Stimulated activated naive CD8-positive, alpha-beta T cell treated with anti-CD3 and anti-CD28 coated beads, Interleukin-15, Interleukin-2, amounts not matched to agents 100 U/mL and 50 U/mL, for 24 hours (primary cell): ENCODE measurements at regions not wholly inside any gene's neighbourhood (a gene's known extent, or its start where the extent isn't known, plus 50 kb on each side); places are given as distances from the start of the nearest gene placed in this dataset.

ENCODE experiments used
- ATAC-seq: fragments of 150-1000 bp; cut with Tn5 transposase; one replicate; pipeline ENCODE4 v1.10.0; 2021
- DNase-seq: peaks from one replicate; pipeline ENCODE4 v3.0.0; 2021

DNA sequence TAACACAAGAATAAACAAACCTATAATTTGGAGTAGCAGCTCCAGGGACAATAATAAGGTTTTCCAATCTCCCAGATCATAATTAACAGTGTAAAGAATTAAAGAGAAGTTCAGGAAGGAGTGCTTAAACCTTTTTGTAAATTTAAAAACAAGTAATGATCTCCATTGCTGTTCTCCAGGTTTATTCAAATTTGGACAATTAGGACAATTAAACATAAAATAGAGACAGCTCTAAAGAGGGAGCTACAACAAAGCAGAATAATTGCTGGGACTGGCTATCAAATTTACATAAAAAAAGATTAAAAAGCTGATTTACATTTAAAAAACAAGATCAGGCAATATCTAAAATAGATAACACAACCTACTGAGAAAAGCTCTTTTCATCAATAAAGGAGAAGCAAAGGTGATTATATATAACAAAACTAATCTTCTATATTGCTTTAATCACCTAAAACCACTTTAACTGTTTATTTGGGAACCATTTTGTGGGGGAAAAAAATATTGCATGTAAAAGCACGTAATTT, 80.1 kb upstream of the CREB1 start:
- no peak for DNase-seq
- no peak for ATAC-seq

DNA sequence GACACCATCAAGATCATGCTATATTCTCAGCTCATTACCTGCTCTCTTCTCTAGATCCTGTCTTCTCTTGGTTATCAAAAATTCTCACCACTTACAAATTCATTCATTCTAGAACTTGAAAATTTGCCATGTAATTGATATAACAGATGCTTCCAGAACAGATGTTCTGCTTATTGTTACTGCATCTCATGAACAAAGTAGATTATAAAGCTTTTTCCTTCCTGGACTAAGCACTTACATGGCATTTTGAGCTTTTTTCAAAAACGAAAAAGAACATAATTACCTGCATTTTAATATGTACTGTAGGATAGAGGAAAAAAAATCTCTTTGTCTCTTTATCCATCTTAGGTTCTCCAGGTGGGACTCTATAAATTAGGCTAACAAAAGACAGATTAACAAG, 79.6 kb upstream of the CREB1 start:
- DNase-seq, result no peak

DNA sequence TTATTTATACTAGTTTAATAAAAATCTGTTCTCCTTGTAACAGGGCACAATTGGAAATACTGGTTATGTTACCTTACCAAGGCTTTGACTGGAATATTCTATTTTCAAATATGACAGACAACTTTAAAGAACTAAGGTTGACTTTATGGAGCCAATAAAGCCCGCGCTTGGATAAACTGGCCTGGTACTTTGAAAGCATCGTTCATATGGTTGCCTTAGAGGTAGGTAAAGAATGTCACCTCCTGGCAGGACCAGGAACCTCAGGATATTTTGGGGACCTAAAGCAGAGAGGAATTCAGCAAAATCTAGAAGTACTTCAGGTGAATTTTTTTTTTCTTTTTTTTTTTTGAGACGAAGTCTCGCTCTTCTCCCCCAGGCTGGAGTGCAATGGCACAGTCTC, 71.2 kb upstream of the CREB1 start:
- ATAC-seq (no peak), DNase-seq (no peak)

More for the DNA sequence above, 79.6 kb upstream of the CREB1 start:
- ATAC-seq, result no peak

DNA sequence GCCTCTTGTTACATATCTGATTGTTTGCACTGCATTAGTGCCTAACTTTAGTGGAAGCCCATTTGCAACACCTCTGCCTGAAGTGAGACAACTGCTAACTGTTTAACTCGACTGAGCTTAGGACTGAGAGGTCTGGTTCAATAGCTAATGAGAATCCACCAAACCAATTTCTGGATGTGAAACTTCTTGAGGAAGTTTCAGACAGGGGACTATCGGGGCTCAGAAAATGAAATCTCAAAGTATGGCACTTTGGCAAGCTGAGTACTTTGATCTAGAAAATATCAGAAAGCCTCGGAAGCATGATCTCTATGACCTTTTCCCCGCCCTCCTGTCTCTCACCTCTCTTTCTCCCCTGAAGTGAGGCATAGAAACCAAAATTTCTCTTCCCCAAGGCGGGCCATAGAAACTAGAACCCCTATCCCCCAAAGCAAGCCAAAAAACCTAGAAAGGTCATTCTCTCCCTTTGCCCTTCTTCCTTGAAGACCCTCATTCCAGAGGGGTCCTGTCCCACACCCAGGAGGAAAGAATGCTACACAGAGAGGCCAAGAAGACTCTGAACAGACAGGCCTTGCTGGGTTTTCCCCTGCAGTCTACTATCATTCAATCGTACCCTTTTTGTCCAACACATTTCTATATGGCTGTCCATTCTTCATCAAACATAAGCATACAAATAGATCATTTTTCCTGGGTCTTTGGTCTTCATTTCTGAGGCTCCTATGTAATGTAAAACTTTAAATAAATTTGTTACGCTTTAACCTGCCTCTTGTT, 69.6 kb upstream of the CREB1 start:
- no peak for DNase-seq
- ATAC-seq, result peak; percentile 68

DNA sequence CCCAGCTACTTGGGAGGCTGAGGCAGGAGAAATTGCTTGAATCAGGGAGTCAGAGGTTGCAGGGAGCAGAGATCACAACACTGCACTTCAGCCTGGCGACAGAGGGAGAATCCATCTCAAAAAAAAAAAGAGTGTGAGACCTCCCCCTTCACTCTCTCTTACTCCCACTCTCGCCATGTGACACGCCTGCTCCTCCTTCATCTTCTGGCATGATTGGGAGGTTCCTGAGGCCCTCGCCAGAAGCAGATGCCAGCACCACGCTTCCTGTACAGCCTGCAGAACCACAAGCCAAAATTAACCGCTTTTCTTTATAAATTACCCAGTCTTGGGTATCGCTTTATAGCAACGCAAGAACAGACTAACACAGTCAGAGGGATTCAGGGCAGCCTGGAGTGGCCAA, 66.3 kb upstream of the CREB1 start:
- ATAC-seq (peak; percentile 19), DNase-seq (no peak)

DNA sequence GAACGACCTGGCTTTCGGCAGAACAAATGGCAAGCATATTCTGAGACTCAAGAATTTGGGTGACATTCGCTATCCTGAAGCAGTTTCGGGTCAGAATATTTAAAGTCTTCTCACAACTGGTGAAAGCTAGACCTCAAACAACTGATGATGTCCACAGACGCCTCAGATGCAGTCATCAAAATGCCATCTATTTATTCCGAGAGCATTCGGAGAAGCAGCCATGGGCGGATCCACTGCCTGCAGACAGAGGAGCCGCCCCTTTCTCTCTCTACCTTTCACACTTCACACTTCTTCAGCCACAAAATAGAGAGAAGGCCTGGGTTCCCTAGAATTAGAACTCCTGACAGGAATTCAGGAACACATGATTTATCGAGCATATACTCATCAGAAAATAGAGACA, 65.8 kb upstream of the CREB1 start:
- ATAC-seq (no peak), DNase-seq (no peak)

DNA sequence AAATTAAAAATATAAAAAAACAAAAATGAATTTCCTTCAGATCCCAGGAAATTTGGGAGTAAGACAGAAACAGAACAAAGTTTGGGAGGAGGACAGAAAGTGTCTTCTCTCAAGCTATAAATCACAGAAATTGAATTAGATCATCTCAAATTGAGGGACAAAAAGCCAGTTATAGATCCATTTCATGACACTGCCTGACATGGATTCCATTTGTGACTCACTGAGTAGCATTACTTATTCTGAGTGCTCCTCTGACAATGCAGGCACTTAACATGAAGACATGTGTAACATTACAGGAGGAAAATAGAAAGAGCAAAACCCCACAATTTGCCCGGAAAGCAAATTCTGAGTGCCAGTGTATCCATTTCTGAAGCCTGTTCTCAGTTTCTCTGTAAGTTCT, 63.9 kb upstream of the CREB1 start:
- no peak for DNase-seq

DNA sequence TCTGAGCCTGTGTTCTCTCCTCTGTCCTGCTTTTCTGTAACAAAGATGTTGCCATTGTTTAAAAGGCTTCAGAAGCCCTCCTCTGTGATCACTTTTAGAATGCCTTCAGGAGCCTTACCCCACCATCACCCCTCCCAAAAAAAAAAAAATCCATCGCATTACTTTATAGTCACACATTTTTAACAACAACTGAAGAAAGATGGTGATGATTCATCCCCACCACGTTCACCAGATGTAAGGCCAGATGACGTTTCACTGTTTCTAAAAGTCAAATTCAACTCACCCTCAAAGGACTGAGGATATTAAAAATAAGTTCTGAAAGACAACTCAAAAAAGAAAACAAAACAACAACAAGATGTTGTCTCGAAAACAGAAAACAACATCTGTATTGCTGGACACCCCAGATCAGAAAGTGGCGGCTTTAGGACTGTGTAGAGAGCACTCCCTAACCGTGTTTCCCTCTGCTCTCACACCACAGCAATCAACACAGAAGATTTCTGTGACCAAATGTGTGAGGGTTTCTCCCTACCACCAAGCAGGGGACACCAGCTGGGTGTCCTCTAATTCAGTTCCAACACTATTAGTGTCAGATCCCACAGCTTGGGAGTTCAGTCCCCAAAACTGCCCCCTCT, 61.9 kb upstream of the CREB1 start:
- DNase-seq (no peak), ATAC-seq (peak; percentile 70)

More for the DNA sequence above, 63.9 kb upstream of the CREB1 start:
- no peak for ATAC-seq

DNA sequence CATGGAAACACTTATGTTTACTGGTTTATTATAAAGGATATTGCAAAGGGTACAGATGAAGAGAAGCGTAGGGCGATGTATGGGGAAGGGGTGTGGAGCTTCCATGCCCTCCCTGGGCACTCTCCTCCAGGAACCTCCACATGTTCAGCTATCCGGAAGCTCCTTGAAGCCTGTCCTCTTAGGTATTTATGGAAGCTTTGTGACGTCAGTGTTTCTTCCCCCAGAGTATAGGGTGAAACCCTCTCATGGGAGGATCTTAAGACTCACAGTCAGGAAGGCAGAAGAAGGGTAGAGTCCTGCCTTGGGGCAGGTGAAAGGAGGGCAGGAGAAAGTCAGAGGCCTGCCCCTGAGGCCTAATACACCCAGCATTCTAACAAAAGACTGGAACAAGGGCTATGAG, 61.3 kb upstream of the CREB1 start:
- DNase-seq (no peak), ATAC-seq (no peak)

DNA sequence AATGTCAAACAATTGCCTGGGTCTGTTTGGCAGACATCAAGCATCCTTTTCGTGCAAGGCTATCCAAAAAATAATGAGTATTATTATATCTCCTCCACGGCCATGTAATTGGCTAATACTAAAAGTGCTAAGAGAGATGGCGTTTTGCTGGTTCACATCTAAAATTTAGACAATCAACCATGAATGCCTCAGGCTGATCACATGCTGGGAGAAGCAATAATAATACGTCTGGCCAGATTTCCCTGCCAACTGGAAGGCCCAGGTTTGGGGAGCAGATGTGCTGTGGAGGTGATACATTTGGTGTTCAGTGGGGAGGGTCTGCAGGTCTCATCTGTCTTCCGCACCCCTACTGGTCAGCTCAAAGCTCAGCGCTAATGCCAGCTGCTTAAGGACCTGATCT, 60.3 kb upstream of the CREB1 start:
- DNase-seq, result no peak

DNA sequence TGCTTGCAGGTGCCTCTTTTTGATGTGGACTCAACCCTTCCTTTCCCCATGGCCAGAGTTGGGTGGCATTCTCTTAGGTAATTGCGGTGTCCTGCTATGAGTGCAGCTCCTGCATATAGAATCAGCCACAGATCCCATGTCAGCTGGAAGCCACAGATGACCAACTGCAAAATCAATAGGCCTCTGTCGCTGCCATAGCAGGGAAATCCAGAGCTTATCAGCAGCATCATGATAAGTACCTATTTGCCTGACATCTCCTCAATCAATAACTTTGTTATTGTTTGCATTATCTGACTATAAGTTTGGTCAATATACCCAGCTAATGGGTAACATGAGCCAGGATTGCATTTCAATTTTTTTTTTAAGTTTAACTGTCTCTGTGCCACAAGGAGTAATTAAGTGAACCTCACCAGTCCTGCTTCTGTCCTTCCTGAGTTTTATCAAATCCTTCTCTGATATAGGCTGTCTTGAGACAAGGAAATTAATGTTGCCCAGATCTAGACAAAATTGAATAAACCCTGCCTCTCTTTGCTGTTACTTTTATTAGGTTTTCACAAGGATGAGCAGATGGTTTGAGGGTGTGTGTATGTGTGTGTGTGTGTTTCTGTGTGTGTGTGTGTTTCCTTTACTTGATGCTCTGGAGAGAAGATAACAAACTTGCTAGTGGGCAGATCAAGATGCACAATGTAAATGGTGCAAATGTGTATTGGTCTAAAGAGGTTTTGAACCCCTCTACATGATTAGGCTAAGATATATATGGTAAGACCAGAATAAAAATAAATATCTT, 59.6 kb upstream of the CREB1 start:
- no peak for DNase-seq
- ATAC-seq, result no peak

More for the DNA sequence above, 60.3 kb upstream of the CREB1 start:
- no peak for ATAC-seq

DNA sequence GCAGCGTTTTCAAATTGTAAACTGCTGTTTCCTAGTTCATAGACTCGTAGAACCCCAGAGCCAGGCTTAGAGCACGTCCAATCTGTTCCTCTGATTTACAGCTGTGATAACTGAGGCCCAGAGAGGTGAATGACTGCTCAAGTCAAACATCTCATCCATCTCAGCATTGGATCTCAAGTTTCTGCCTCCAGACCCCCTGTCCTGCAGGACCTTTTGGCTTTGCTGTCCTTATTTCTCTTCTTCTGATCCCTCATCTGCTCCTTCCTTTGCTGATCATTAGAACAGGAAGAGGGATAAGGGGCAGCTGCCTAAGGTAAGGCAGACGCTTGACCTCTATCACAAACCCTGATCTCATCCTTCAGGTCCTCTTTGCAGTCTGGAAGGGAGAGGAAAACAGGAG, 58.5 kb upstream of the CREB1 start:
- ATAC-seq, result no peak
- DNase-seq, result no peak

DNA sequence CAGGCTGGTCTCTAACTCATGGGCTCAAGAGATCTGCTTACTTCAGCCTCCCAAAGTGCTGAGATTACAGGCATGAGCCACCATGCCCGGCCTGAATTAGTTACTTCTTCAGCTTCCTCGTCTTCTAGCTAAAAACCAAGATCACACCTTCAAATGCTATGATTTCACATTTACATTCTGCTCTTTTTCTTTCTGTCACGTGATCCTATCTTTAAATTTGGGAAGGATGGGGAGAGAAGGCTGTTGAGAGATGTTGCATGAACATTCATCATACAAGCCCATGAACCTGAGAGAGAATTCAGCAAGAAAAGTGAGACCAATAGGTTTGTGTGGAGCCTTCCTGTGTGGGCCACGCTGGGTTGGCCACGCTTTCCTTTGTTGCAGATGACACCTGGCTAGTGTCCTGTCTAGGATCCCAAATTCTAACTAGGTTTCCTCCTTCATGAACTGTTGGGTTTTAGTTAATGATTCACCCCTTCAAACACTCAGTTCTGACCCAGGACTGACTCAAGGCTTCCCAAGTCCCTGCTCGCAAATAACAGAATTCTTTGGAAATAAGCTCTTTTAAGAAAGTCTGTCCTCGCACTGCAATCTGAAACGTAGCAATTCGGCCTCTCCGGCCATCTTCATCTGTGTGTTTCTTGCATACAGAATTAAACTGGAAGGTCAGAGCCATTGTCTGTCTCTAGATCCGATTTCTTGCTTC, 57.3 kb upstream of the CREB1 start:
- no peak for ATAC-seq
- DNase-seq, result no peak

DNA sequence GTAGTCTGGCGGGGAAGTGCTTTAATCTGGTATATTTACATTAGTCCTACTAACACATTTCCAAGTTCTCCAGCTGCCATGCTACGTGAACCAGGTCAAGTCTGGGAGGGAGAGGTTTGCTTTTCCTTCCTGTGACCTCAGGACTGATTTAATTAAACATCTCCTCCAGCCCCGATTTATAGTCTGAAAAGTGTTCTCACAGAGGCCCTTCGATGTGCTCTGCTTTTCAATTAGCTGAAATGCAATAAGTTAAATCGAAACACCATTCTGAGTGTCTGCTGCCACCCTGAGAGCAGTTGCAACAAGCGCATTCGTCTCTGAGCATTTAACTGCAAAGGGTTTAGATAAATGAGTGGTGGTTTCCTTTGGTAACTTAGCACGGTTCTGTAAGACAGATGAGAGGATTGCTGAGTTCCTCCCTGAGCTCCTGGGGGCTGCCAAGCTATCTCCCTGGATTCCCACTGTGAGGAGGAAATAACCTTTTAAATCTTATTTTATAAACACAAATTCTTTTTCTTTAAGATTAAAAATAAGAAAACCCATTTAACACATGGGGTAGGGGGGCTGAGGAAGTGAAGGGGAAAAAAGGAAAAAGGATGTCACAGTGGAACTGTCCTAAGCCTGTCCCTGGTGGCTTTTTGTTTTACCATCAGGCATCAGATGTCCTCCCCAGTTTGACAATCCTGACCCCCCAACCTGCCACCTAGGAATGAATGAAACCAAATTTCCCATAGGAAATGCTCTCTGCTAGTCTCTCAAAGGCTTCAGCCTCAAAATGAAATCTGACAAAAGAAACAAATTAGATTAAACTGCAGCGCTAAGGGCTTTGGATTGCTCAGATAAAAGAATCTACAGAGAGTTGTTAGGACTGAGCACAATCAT, 56.5 kb upstream of the CREB1 start:
- ATAC-seq, result peak; percentile 84
- DNase-seq, result no peak

DNA sequence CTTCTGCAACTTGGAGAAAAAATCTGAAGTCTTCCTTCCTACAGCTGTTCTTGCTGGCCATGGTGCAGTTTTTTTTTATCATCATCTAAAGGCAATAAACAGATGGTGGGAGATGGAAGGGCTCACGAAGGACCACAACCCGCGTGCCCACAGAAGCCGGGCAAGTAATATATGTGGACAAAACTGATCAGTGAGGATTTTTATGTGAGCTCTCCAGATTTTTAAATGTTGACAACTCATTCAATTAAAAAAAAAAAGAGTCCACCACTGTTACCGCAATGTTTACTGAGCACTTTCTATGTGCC, 55.9 kb upstream of the CREB1 start:
- DNase-seq (no peak), ATAC-seq (no peak)

DNA sequence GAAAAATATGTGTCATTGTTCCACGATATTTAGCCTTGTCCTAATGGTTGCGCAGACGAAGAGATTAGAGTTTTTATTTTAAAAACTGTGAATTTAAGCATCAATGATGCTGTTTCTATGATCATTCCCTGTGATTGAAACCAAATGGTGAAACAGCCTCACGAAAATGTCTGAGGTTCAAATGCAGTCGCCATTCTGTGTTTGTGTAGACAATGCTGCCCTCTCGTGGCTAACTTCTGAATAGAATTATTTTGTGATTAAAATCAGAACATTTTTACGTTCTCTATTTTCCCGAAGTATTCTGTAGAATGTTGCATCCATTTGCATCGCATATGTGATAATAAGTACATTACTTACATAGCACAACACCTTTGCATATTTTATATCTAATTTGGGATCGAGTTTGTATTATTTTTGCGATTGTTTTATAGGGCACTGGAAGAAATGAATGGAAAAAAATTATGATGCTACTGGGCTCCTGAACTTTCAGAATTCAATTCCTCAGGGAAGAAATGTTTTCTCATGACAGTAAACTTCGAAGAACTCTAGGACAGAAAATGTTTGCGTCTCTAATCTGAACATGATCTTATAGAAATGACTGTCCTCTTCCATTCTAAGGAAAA, 54.8 kb upstream of the CREB1 start:
- DNase-seq, result peak; percentile 54
- no peak for ATAC-seq

DNA sequence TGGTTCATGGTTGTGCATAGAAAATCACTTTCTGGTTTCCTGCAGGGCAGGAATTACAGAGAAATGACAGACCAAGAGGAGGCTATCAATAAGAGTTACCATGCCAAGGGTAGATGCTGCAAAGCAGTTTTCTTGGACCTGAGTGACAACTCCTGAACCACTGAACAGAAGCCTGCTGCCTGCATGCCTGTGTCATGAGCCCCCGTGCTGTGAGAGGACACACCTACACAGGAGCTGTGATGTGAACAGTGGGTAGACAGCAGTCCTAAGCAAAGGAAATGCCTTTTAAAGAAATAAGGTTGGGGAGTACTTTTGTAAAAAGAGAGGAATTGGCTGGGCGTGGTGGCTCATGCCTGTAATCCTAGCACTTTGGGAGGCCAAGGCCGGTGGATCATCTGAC, 54.2 kb upstream of the CREB1 start:
- ATAC-seq (no peak), DNase-seq (no peak)

DNA sequence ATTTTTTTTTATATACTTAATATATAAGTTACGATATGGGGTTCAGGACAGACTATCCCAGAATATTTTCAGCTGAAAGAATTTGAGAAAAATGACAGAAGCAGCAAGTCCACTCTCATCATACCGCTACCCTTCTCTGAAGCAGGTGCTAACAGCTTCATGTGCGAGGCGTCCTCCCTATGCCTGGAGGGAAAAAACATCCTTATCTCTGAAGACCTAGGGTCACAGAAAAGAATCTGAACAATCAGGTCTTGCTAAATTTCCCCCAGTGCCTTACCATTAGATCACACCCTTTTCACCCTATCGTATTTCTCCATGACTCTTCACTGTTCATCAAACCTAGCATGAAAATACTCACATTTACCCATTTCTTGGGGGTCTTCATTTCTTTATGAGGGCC, 51.9 kb upstream of the CREB1 start:
- DNase-seq (no peak), ATAC-seq (no peak)

DNA sequence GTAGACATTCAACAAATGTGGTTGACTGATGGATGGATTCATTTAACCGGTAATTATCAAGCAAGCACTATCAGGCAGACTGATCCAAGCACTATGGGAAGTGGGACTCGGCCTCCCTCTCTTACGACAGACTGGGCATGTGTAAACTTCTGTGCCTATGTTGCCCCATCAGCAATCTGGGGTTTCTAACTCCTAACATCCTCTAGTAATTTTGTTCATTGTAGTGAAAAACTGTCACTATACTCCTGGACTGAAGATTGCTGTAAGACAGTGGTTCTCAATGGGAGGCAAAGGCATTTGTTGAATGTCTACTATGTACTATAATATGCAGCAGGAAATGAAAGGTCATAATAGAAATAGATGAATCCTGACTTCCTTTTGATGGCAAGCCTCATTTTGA, 51.2 kb upstream of the CREB1 start:
- DNase-seq (no peak), ATAC-seq (no peak)

DNA sequence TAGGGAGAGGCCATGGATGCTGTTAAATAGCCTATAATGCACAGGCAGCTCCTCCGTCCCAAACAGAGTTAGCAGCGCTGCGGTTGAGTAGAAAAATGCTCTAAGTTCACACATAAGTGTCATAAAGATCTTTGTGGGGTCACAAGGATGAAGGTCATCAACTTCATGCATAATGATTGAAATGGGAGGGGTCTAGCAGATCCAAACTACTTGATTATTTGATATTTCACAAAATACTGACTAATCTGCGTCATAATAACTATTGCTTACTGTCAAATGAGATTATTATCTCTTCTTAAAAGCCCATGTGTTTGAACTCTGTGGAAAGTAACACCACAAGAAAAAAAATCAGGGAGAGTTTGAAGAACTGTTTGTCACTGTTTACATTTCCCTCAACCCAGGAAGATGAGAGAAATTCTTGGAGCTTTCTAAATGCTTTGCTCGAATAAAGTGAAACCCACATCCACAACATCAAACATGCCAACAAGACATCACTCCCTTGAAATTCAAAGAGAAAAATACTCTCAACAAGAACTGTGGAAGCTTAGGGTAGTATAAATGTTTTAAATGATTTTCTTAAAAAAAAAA, 50.5 kb upstream of the CREB1 start:
- no peak for DNase-seq
- ATAC-seq, result no peak
